Heart left ventricle (tissue), 16 donors: ENCODE measurements at regions not wholly inside any gene's neighbourhood (a gene's known extent, or its start where the extent isn't known, plus 50 kb on each side); places are given as distances from the start of the nearest gene placed in this dataset.

Source experiments
- ATAC-seq, 4 donors: fragments of 200-7000 bp; cut with Tn5 transposase; one replicate each; pipeline ENCODE4 v1.9.1; 2020 to 2022; ENCODE audit warnings: moderate library complexity in 4 of 4, mild to moderate bottlenecking in 3 of 4, moderate number of reproducible peaks in 1 of 4
- DNase-seq, 5 donors: peaks; one replicate each; pipeline ENCODE4 v3.0.0-alpha.2; 2020
- H3K27ac ChIP-seq, 12 donors: fragments of 200-600 bp; sonication (generic) in 4 of 12; one replicate each; pipeline versions ENCODE4 v1.5.0 to v1.8.0; 2016 to 2022; ENCODE audit warnings: mild to moderate bottlenecking in 2 of 12
- H3K27me3 ChIP-seq, 9 donors: fragments of 200-600 bp; sonication (generic) in 2 of 9; one replicate each; pipeline versions ENCODE4 v1.5.1 to v1.8.0; 2016 to 2022; ENCODE audit warnings: mild to moderate bottlenecking in 3 of 9
- H3K36me3 ChIP-seq, 9 donors: fragments of 200-600 bp; sonication (generic) in 2 of 9; one replicate each; pipeline versions ENCODE4 v1.5.0 to v1.8.0; 2018 to 2022; ENCODE audit warnings: mild to moderate bottlenecking in 2 of 9
- H3K4me1 ChIP-seq, 12 donors: fragments of 200-600 bp; sonication (generic) in 4 of 12; one replicate each; pipeline versions ENCODE4 v1.5.0 to v1.8.0; 2016 to 2022; ENCODE audit warnings: mild to moderate bottlenecking in 3 of 12
- H3K4me3 ChIP-seq, 12 donors: fragments of 200-600 bp; sonication (generic) in 4 of 12; one replicate each; pipeline versions ENCODE4 v1.5.0 to v1.8.0; 2017 to 2022; ENCODE audit warnings: mild to moderate bottlenecking in 9 of 12, moderate library complexity in 4 of 12
- H3K9me3 ChIP-seq, 12 donors: fragments of 200-600 bp; sonication (generic) in 4 of 12; one replicate each; pipeline versions ENCODE4 v1.5.0 to v1.8.0; 2016 to 2022; ENCODE audit warnings: mild to moderate bottlenecking in 1 of 12
- CTCF ChIP-seq, 12 donors: fragments of 200-600 bp; sonication (generic) in 4 of 12; IDR thresholded peaks; one replicate each; pipeline versions ENCODE4 v1.5.0 to v1.8.0; 2018 to 2022; ENCODE audit warnings: antibody characterized with exemption in 12 of 12, mild to moderate bottlenecking in 5 of 12
- POLR2A ChIP-seq, 2 donors: fragments of 450-650 bp; IDR thresholded peaks; one replicate each; pipeline ENCODE4 v1.6.1; 2017; ENCODE audit warnings: antibody characterized with exemption in 2 of 2, mild to moderate bottlenecking in 2 of 2, moderate library complexity in 2 of 2
- WGBS, 4 donors: extraction: QIAGEN DNeasy Blood & Tissue Kit in 2 of 4; methylation state at CpG; one replicate each; pipeline versions ENCODE4 v1.1.5 to v1.1.7; 2013 to 2018; 5-methylcytosine and 5-hydroxymethylcytosine counted together
- intact Hi-C, 10 donors: fragments of 100-400 bp; cut with DNase I; formaldehyde crosslinking; loops; one replicate each; pipeline versions ENCODE4 v1.11.1 to v1.14.2; 2022
- donor health status: ischemic (EF 13 %, LVEDD 7.1; RV severe dilation, severe dysfunction).
- donor health status: healthy with polysubstance abuse.
- donor health status: DM: no; HTN: yes; CAD: no.
- donor health status: DM: no; HTN: no; CAD: no.
- donor health status: ischemic (EF 25% LVEDD 6.9; RV normal size, moderate dysfunction).
- donor health status: ischemic (EF 25% LVEDD 5.7; RV mildly dilated, moderate dysfunction).
- donor health status: healthy.
- donor health status: DM: yes; HTN: yes; CAD: no.
- donor health status: ischemic (EF 35%, LVEDD 5.7; RV mildly dilated, moderate dysfunction).
- donor health status: nonischemic (EF 11% LVEDD 7.7; RV severe dilation, severe dysfunction).
- donor health status: DM: yes; HTN: yes; CAD: no.
- donor health status: PGD.
- donor health status: ischemic (EF 29% LVEDD 5.4; RV normal size, mild dysfunction).
- donor health status: nonischemic (EF 23%, LVEDD 6.1; RV moderate dilation, normal function).

GRCh38 chr4:129550281-129550785, 454.4 kb downstream of the C4orf33 start:
- Histone ChIP-seq H3K36me3 (no peaks in the 10 kb centered on the region), H3K9me3 (no peaks in the 10 kb centered on the region), H3K27ac (no peak overlapping the region), H3K4me1 (peaks cover 0 to 15% (median 6%) of the 10 kb centered on the region in 12 donors), H3K27me3 (no peaks in the 10 kb centered on the region), H3K4me3 (no peak overlapping the region)
- intact Hi-C loops, result no loop called here
- ATAC-seq, result no peak
- DNase-seq, result no peak
- WGBS, 4 donors, result 45 to 69% (median 62%) methylated on average over 1 of the region's 1 CpG
- TF ChIP-seq CTCF (IDR thresholded peaks at IDR 0.05), result no peak
- TF ChIP-seq POLR2A (IDR thresholded peaks at IDR 0.05), result no peak

GRCh38 chr4:129561280-129561679, 465.3 kb downstream of the C4orf33 start:
- intact Hi-C loops, result no loop called here
- ATAC-seq, result no peak
- Histone ChIP-seq H3K27me3 (no peaks in the 10 kb centered on the region), H3K27ac (no peak overlapping the region), H3K9me3 (no peaks in the 10 kb centered on the region), H3K4me1 (no peaks in the 10 kb centered on the region), H3K4me3 (no peak overlapping the region), H3K36me3 (no peaks in the 10 kb centered on the region)
- DNase-seq, result no peak
- TF ChIP-seq CTCF (IDR thresholded peaks at IDR 0.05) (no peak), POLR2A (IDR thresholded peaks at IDR 0.05) (no peak)
- WGBS, 4 donors, result 2 to 95% (median 44%) methylated on average over 1 of the region's 1 CpG

GRCh38 chr4:129561886-129562671, 466.1 kb downstream of the C4orf33 start:
- ATAC-seq, result no peak
- Histone ChIP-seq H3K4me3 (no peak overlapping the region), H3K4me1 (no peaks in the 10 kb centered on the region), H3K36me3 (no peaks in the 10 kb centered on the region), H3K27ac (no peak overlapping the region), H3K27me3 (no peaks in the 10 kb centered on the region), H3K9me3 (no peaks in the 10 kb centered on the region)
- DNase-seq, result no peak
- intact Hi-C loops, result no loop called here
- TF ChIP-seq CTCF (IDR thresholded peaks at IDR 0.05), result no peak
- no peak for TF ChIP-seq POLR2A (IDR thresholded peaks at IDR 0.05)
- 70 to 74% (median 72%) methylated on average over 2 of the region's 2 CpGs for WGBS, 4 donors

- TF ChIP-seq POLR2A (IDR thresholded peaks at IDR 0.05) (no peak), CTCF (IDR thresholded peaks at IDR 0.05) (no peak)
- Histone ChIP-seq H3K27me3 (no peaks in the 10 kb centered on the region), H3K4me1 (no peaks in the 10 kb centered on the region), H3K9me3 (no peaks in the 10 kb centered on the region), H3K4me3 (no peak overlapping the region), H3K36me3 (no peaks in the 10 kb centered on the region), H3K27ac (no peak overlapping the region)
- ATAC-seq (no peak), DNase-seq (no peak)
- WGBS, 4 donors, result 92 to 98% (median 94%) methylated on average over 2 of the region's 2 CpGs
- intact Hi-C loops, result no loop called here
These were observed 469.3 kb downstream of the C4orf33 start for GRCh38 chr4:129565214-129565613.
